Prostate gland (tissue), 2 donors: ENCODE measurements at regions not wholly inside any gene's neighbourhood (a gene's known extent, or its start where the extent isn't known, plus 50 kb on each side); places are given as distances from the start of the nearest gene placed in this dataset.

Experiments used
- POLR2A ChIP-seq: fragments of 450-650 bp; IDR thresholded peaks from one replicate; pipeline ENCODE4 v1.6.1; 2016; ENCODE audit warnings: antibody characterized with exemption, mild to moderate bottlenecking
- POLR2AphosphoS5 ChIP-seq: sonication (generic); formaldehyde crosslinking; IDR thresholded peaks from one replicate; pipeline ENCODE4 v1.6.1; 2017; ENCODE audit warnings: antibody characterized with exemption
- TF ChIP-seq, protein P1 (sequence below), 4 experiments: fragments of 200-600 bp in 2 of 4; fragments of 450-650 bp in 2 of 4; sonication (generic) in 2 of 4; IDR thresholded peaks; 1 replicate in 3 of 4; 2 replicates in 1 of 4; pipeline ENCODE4 v1.5.1; 2016 to 2019; ENCODE audit warnings: antibody characterized with exemption in 4 of 4, mild to moderate bottlenecking in 2 of 4, moderate library complexity in 2 of 4

DNA sequence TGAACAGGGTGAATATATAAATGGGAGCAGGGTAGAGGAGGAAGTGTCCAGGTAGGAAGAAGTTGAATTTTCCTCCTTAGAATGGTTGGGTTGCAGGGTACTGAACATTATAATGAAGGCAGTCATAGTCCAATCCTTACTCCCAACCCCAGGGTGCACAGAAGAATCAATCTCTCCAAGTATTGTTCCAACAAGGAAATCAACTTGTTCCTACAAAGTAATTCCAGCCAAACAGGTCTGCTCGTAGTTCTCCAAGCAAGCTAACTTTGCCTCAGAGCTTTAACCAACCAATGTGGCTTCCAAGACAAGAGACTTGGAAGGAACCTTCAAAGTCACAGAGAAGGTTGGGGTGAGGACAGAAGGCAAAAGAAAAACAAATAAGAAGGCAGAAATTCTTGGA lies 527.2 kb downstream of the MED13L start:
- TF ChIP-seq, protein P1, sequence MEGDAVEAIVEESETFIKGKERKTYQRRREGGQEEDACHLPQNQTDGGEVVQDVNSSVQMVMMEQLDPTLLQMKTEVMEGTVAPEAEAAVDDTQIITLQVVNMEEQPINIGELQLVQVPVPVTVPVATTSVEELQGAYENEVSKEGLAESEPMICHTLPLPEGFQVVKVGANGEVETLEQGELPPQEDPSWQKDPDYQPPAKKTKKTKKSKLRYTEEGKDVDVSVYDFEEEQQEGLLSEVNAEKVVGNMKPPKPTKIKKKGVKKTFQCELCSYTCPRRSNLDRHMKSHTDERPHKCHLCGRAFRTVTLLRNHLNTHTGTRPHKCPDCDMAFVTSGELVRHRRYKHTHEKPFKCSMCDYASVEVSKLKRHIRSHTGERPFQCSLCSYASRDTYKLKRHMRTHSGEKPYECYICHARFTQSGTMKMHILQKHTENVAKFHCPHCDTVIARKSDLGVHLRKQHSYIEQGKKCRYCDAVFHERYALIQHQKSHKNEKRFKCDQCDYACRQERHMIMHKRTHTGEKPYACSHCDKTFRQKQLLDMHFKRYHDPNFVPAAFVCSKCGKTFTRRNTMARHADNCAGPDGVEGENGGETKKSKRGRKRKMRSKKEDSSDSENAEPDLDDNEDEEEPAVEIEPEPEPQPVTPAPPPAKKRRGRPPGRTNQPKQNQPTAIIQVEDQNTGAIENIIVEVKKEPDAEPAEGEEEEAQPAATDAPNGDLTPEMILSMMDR (IDR thresholded peaks at IDR 0.05), result no peak
- TF ChIP-seq POLR2A (no peak), POLR2AphosphoS5 (peak; percentile 69)
